HCT116 (cell line): ENCODE measurements at regions not wholly inside any gene's neighbourhood (a gene's known extent, or its start where the extent isn't known, plus 50 kb on each side); places are given as distances from the start of the nearest gene placed in this dataset.

ENCODE experiments used
- CEBPB ChIP-seq: IDR thresholded peaks from 2 replicates; pipeline ENCODE4 v1.6.1; 2012; ENCODE audit warnings: low read depth
- EGR1 ChIP-seq: IDR thresholded peaks from 2 replicates; pipeline ENCODE4 v1.6.1; 2012; ENCODE audit warnings: low read depth
- EZH2 ChIP-seq: fragments of 200-600 bp; sonication (generic); IDR thresholded peaks from 2 replicates; pipeline ENCODE4 v1.6.1; 2017; ENCODE audit warnings: antibody characterized with exemption, mixed run types
- EZH2phosphoT487 ChIP-seq: fragments of 200-600 bp; IDR thresholded peaks from 2 replicates; pipeline ENCODE4 v1.6.1; 2018; ENCODE audit warnings: antibody characterized with exemption, borderline replicate concordance
- POLR2A ChIP-seq: IDR thresholded peaks from 2 replicates; pipeline ENCODE4 v1.7.0; 2011; ENCODE audit warnings: borderline replicate concordance; ENCODE audit not compliant: insufficient read depth, insufficient read length; ENCODE audit errors: extremely low read depth
- SP1 ChIP-seq: IDR thresholded peaks from 2 replicates; pipeline ENCODE4 v1.6.1; 2012; ENCODE audit warnings: low read depth
- TF ChIP-seq, protein P1 (sequence below), 3 experiments: fragments of 200-600 bp in 1 of 3; sonication (generic) in 1 of 3; IDR thresholded peaks in 2 of 3; conservative IDR thresholded peaks in 1 of 3; 2 replicates each; pipeline ENCODE4 v1.5.1; 2012 to 2017; ENCODE audit warnings: low read depth in 2 of 3, low read length in 2 of 3, antibody characterized with exemption in 1 of 3, borderline replicate concordance in 1 of 3, control low read depth in 1 of 3, mild to moderate bottlenecking in 1 of 3, mixed read lengths in 1 of 3, mixed run types in 1 of 3, moderate library complexity in 1 of 3; ENCODE audit not compliant: insufficient read depth in 1 of 3
- TF ChIP-seq, protein P2 (sequence below): IDR thresholded peaks from 2 replicates; pipeline ENCODE4 v1.6.1; 2012

DNA sequence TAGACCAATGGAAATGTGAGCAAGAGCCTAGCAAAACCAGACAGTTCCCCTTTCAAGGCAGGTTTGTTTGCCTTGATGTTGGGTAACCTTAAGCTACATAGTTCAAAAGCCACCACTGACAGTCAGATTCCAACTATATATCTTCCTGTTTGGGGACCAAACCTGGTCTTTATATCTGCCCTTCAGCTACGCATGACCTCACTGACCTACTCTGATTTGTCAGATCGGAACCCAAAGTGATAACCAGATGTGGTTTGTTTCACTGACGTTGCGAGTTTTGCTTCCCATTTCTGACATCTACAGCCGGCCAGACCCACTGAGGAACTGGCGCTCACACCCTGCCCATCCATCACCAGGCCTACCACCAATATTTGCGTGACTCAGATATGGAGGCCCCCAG, 361.1 kb upstream of the CHRM3 start:
- no peak for TF ChIP-seq EZH2phosphoT487
- TF ChIP-seq, protein P1, sequence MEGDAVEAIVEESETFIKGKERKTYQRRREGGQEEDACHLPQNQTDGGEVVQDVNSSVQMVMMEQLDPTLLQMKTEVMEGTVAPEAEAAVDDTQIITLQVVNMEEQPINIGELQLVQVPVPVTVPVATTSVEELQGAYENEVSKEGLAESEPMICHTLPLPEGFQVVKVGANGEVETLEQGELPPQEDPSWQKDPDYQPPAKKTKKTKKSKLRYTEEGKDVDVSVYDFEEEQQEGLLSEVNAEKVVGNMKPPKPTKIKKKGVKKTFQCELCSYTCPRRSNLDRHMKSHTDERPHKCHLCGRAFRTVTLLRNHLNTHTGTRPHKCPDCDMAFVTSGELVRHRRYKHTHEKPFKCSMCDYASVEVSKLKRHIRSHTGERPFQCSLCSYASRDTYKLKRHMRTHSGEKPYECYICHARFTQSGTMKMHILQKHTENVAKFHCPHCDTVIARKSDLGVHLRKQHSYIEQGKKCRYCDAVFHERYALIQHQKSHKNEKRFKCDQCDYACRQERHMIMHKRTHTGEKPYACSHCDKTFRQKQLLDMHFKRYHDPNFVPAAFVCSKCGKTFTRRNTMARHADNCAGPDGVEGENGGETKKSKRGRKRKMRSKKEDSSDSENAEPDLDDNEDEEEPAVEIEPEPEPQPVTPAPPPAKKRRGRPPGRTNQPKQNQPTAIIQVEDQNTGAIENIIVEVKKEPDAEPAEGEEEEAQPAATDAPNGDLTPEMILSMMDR (IDR thresholded peaks at IDR 0.05 in 2 of 3, conservative IDR thresholded peaks at IDR 0.05 in 1 of 3; ENCODE audit: borderline replicate concordance in 1 of 3, insufficient read depth in 1 of 3, low read depth in 2 of 3, low read length in 2 of 3), result no peak
- no peak for TF ChIP-seq SP1
- no peak for TF ChIP-seq EZH2
- TF ChIP-seq, protein P2, sequence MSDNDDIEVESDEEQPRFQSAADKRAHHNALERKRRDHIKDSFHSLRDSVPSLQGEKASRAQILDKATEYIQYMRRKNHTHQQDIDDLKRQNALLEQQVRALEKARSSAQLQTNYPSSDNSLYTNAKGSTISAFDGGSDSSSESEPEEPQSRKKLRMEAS, result no peak
- TF ChIP-seq EGR1, result no peak
- no peak for TF ChIP-seq CEBPB
- TF ChIP-seq POLR2A, result no peak
